Stimulated activated CD8-positive, alpha-beta memory T cell treated with anti-CD3 and anti-CD28 coated beads, Interleukin-12 subunit alpha, Interleukin-12 subunit beta, amount 100 ng/mL, for 24 hours (primary cell): ENCODE measurements at regions not wholly inside any gene's neighbourhood (a gene's known extent, or its start where the extent isn't known, plus 50 kb on each side); places are given as distances from the start of the nearest gene placed in this dataset.
"Not testable (repeated sequence)": the region's sequence is repeated elsewhere in the genome, so short reads cannot be mapped to it uniquely, and the experiment has no call there.

Experiments
- DNase-seq: peaks from one replicate; pipeline ENCODE4 v3.0.0-alpha.2; 2020; ENCODE audit errors: extremely low read depth

GRCh38 chr6:4656106-4656505 lies 120.1 kb upstream of the CDYL start:
- DNase-seq, result no peak

- DNase-seq, result no peak
Observed at GRCh38 chr6:4655196-4656025, 120.8 kb upstream of the CDYL start.

- DNase-seq, result no peak
Observed at GRCh38 chr6:4653141-4653540, 123.1 kb upstream of the CDYL start.

GRCh38 chr6:4651831-4652467 lies 124.3 kb upstream of the CDYL start:
- no peak for DNase-seq

- no peak for DNase-seq
Observed at GRCh38 chr6:4649728-4650127, 126.5 kb upstream of the CDYL start.

- no peak for DNase-seq
Observed at GRCh38 chr6:4647414-4648365, 128.5 kb upstream of the CDYL start.

- DNase-seq, result no peak
Observed at GRCh38 chr6:4645713-4646360, 130.4 kb upstream of the CDYL start.

GRCh38 chr6:4644996-4645395 lies 131.2 kb upstream of the CDYL start:
- no peak for DNase-seq

GRCh38 chr6:4641461-4641860 lies 134.7 kb upstream of the CDYL start:
- DNase-seq, result no peak

- DNase-seq, result no peak
Observed at GRCh38 chr6:4640139-4640538, 136.1 kb upstream of the CDYL start.

- DNase-seq, result no peak
Observed at GRCh38 chr6:4638641-4639040, 137.6 kb upstream of the CDYL start.

- peak; percentile 10 for DNase-seq
Observed at GRCh38 chr6:4637691-4638433, 138.3 kb upstream of the CDYL start.

- DNase-seq, result no peak
Observed at GRCh38 chr6:4636881-4637224, 139.4 kb upstream of the CDYL start.

GRCh38 chr6:4636191-4636880 lies 139.9 kb upstream of the CDYL start:
- no peak for DNase-seq

- no peak for DNase-seq
Observed at GRCh38 chr6:4635666-4636065, 140.5 kb upstream of the CDYL start.

- DNase-seq, result no peak
Observed at GRCh38 chr6:4632421-4632820, 143.8 kb upstream of the CDYL start.

- not testable (repeated sequence) for DNase-seq
Observed at GRCh38 chr6:4629789-4630188, 146.4 kb upstream of the CDYL start.

- no peak for DNase-seq
Observed at GRCh38 chr6:4625557-4625956, 150.6 kb upstream of the CDYL start.

- DNase-seq, result no peak
Observed at GRCh38 chr6:4624726-4625125, 151.5 kb upstream of the CDYL start.

GRCh38 chr6:4620284-4621151 lies 155.7 kb upstream of the CDYL start:
- DNase-seq, result no peak
